GM06990 (cell line): ENCODE measurements at regions not wholly inside any gene's neighbourhood (a gene's known extent, or its start where the extent isn't known, plus 50 kb on each side); places are given as distances from the start of the nearest gene placed in this dataset.

Experiments
- DNase-seq: peaks from one replicate; pipeline ENCODE4 v3.0.0-alpha.2; 2011; ENCODE audit not compliant: insufficient read length; ENCODE audit errors: extremely low read depth
- H3K27me3 ChIP-seq: replicated peaks from 2 replicates; pipeline ENCODE4 v1.6.0; 2011; ENCODE audit warnings: low read length; ENCODE audit not compliant: control insufficient read depth, insufficient read depth
- H3K36me3 ChIP-seq: 2 replicates; pipeline ENCODE4 v1.5.1; 2011; ENCODE audit warnings: low read length; ENCODE audit not compliant: control insufficient read depth, insufficient read depth
- H3K4me3 ChIP-seq: replicated peaks from 2 replicates; pipeline ENCODE4 v1.5.1; 2011; ENCODE audit warnings: low read depth, mild to moderate bottlenecking, control low read depth, low read length
- CTCF ChIP-seq: IDR thresholded peaks from 2 replicates; pipeline ENCODE4 v1.5.1; 2011; ENCODE audit warnings: low read length, control low read depth, mild to moderate bottlenecking, inconsistent platforms; ENCODE audit not compliant: insufficient read depth, poor library complexity, severe bottlenecking

GRCh38 chr14:70269582-70269981 lies 80.8 kb upstream of the SLC8A3 start:
- H3K36me3 ChIP-seq, result no peaks in the 10 kb centered on the region
- no peak overlapping the region for H3K4me3 ChIP-seq
- no peak for DNase-seq
- TF ChIP-seq CTCF, result no peak
- H3K27me3 ChIP-seq, result no peaks in the 10 kb centered on the region

GRCh38 chr14:70268760-70269159 lies 80.0 kb upstream of the SLC8A3 start:
- no peak for DNase-seq
- TF ChIP-seq CTCF, result no peak
- Histone ChIP-seq H3K4me3 (no peak overlapping the region), H3K27me3 (no peaks in the 10 kb centered on the region), H3K36me3 (no peaks in the 10 kb centered on the region)

- Histone ChIP-seq H3K36me3 (no peaks in the 10 kb centered on the region), H3K27me3 (no peaks in the 10 kb centered on the region), H3K4me3 (no peak overlapping the region)
- no peak for TF ChIP-seq CTCF
- DNase-seq, result no peak
Observed at GRCh38 chr14:70266157-70266556, 77.4 kb upstream of the SLC8A3 start.

GRCh38 chr14:70265422-70265821 lies 76.7 kb upstream of the SLC8A3 start:
- no peak overlapping the region for H3K4me3 ChIP-seq
- TF ChIP-seq CTCF, result no peak
- no peaks in the 10 kb centered on the region for H3K36me3 ChIP-seq
- DNase-seq, result no peak
- H3K27me3 ChIP-seq, result no peaks in the 10 kb centered on the region

- no peak for TF ChIP-seq CTCF
- H3K4me3 ChIP-seq, result no peak overlapping the region
- no peaks in the 10 kb centered on the region for H3K36me3 ChIP-seq
- no peak for DNase-seq
- no peaks in the 10 kb centered on the region for H3K27me3 ChIP-seq
Observed at GRCh38 chr14:70259420-70259819, 70.7 kb upstream of the SLC8A3 start.

- TF ChIP-seq CTCF, result peak; percentile 66
- Histone ChIP-seq H3K4me3 (no peak overlapping the region), H3K36me3 (no peaks in the 10 kb centered on the region), H3K27me3 (no peaks in the 10 kb centered on the region)
- no peak for DNase-seq
Observed at GRCh38 chr14:70257526-70257925, 68.8 kb upstream of the SLC8A3 start.
